MM.1S (cell line): ENCODE measurements at regions not wholly inside any gene's neighbourhood (a gene's known extent, or its start where the extent isn't known, plus 50 kb on each side); places are given as distances from the start of the nearest gene placed in this dataset.

ENCODE experiments used
- DNase-seq: peaks from one replicate; pipeline ENCODE4 v3.0.0-alpha.2; 2015
- H2AFZ ChIP-seq: fragments of 300-600 bp; sonication (generic); 2 replicates; pipeline ENCODE4 v1.6.0; 2016; ENCODE audit warnings: antibody characterized with exemption, low read length
- H3F3A ChIP-seq: fragments of 300-600 bp; sonication (generic); 2 replicates; pipeline ENCODE4 v1.6.1; 2016; ENCODE audit warnings: mild to moderate bottlenecking, antibody characterized with exemption, low read length, moderate library complexity, mixed read lengths; ENCODE audit not compliant: insufficient read depth
- H3K27ac ChIP-seq: fragments of 300-600 bp; sonication (generic); 2 replicates; pipeline ENCODE4 v1.5.1; 2016; ENCODE audit warnings: mild to moderate bottlenecking, low read length
- H3K27me3 ChIP-seq: fragments of 300-600 bp; sonication (generic); replicated peaks from 2 replicates; pipeline ENCODE4 v1.6.0; 2016; ENCODE audit warnings: low read length; ENCODE audit not compliant: insufficient read depth
- H3K36me3 ChIP-seq: fragments of 300-600 bp; sonication (generic); replicated peaks from 2 replicates; pipeline ENCODE4 v1.6.1; 2016; ENCODE audit warnings: mild to moderate bottlenecking, low read length, mixed read lengths; ENCODE audit not compliant: insufficient read depth
- H3K4me1 ChIP-seq: fragments of 300-600 bp; sonication (generic); 2 replicates; pipeline ENCODE4 v1.6.1; 2016; ENCODE audit warnings: low read length, mixed read lengths
- H3K4me2 ChIP-seq: fragments of 300-600 bp; sonication (generic); 2 replicates; pipeline ENCODE4 v1.6.0; 2016; ENCODE audit warnings: low read depth, low read length
- H3K4me3 ChIP-seq: fragments of 300-600 bp; sonication (generic); 2 replicates; pipeline ENCODE4 v1.5.1; 2016; ENCODE audit warnings: low read length, mixed read lengths
- H3K79me2 ChIP-seq: fragments of 300-600 bp; sonication (generic); 2 replicates; pipeline ENCODE4 v1.6.1; 2016; ENCODE audit warnings: mixed run types, low read length, mixed read lengths
- H3K9ac ChIP-seq: fragments of 300-600 bp; sonication (generic); 2 replicates; pipeline ENCODE4 v1.6.1; 2016; ENCODE audit warnings: low read length, mixed read lengths
- H3K9me2 ChIP-seq: fragments of 300-600 bp; sonication (generic); replicated peaks from 2 replicates; pipeline ENCODE4 v1.6.1; 2016; ENCODE audit warnings: mild to moderate bottlenecking, low read length, mixed read lengths; ENCODE audit not compliant: insufficient read depth
- H3K9me3 ChIP-seq: fragments of 300-600 bp; sonication (generic); replicated peaks from 2 replicates; pipeline ENCODE4 v1.6.1; 2016; ENCODE audit warnings: mild to moderate bottlenecking, low read length, mixed read lengths; ENCODE audit not compliant: insufficient read depth
- H4K20me1 ChIP-seq: fragments of 300-600 bp; sonication (generic); 2 replicates; pipeline ENCODE4 v1.6.1; 2016; ENCODE audit warnings: mild to moderate bottlenecking, low read length, moderate library complexity, mixed read lengths; ENCODE audit not compliant: insufficient read depth
- EZH2 ChIP-seq: fragments of 300-600 bp; sonication (generic); optimal IDR thresholded peaks from 2 replicates; pipeline ENCODE3; 2017; ENCODE audit warnings: low read depth, mild to moderate bottlenecking, antibody characterized with exemption, low read length, mixed read lengths
- EZH2phosphoT487 ChIP-seq: fragments of 300-600 bp; sonication (generic); IDR thresholded peaks from 2 replicates; pipeline ENCODE4 v1.6.1; 2018; ENCODE audit warnings: antibody characterized with exemption, low read length
- TF ChIP-seq, protein P1 (sequence below): fragments of 300-600 bp; sonication (generic); IDR thresholded peaks from 2 replicates; pipeline ENCODE4 v1.5.1; 2016; ENCODE audit warnings: antibody characterized with exemption, low read length, mixed read lengths

DNA sequence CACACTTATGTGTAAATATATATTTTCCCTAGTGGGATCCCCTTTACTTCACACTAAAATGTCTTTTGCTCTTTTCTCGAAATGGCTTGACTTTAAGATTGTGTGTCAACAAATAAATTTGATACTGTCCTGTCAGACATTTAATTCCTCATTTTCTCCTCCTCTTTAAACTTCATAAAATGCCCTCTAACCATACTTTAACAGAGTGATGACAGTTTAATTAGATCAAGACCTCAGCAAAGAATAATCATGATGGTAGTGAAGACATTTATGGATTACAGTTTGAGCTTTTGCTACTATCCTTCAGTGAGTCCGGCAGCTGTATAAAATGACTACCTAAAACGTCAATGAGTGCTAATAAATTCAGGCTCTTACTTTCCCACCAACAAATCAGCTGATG, 113.1 kb upstream of the ADGRL3 start:
- Histone ChIP-seq H4K20me1 (no peaks in the 10 kb centered on the region), H3K27ac (no peak overlapping the region), H3K27me3 (no peaks in the 10 kb centered on the region), H3K4me3 (no peak overlapping the region), H3K4me2 (no peak overlapping the region), H2AFZ (no peak overlapping the region), H3K9ac (no peak overlapping the region), H3F3A (no peaks in the 10 kb centered on the region), H3K9me2 (no peaks in the 10 kb centered on the region), H3K9me3 (no peaks in the 10 kb centered on the region), H3K79me2 (no peaks in the 10 kb centered on the region), H3K4me1 (no peaks in the 10 kb centered on the region), H3K36me3 (no peaks in the 10 kb centered on the region)
- TF ChIP-seq, protein P1, sequence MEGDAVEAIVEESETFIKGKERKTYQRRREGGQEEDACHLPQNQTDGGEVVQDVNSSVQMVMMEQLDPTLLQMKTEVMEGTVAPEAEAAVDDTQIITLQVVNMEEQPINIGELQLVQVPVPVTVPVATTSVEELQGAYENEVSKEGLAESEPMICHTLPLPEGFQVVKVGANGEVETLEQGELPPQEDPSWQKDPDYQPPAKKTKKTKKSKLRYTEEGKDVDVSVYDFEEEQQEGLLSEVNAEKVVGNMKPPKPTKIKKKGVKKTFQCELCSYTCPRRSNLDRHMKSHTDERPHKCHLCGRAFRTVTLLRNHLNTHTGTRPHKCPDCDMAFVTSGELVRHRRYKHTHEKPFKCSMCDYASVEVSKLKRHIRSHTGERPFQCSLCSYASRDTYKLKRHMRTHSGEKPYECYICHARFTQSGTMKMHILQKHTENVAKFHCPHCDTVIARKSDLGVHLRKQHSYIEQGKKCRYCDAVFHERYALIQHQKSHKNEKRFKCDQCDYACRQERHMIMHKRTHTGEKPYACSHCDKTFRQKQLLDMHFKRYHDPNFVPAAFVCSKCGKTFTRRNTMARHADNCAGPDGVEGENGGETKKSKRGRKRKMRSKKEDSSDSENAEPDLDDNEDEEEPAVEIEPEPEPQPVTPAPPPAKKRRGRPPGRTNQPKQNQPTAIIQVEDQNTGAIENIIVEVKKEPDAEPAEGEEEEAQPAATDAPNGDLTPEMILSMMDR: no peak
- no peak for TF ChIP-seq EZH2phosphoT487
- TF ChIP-seq EZH2: no peak
- DNase-seq: no peak

DNA sequence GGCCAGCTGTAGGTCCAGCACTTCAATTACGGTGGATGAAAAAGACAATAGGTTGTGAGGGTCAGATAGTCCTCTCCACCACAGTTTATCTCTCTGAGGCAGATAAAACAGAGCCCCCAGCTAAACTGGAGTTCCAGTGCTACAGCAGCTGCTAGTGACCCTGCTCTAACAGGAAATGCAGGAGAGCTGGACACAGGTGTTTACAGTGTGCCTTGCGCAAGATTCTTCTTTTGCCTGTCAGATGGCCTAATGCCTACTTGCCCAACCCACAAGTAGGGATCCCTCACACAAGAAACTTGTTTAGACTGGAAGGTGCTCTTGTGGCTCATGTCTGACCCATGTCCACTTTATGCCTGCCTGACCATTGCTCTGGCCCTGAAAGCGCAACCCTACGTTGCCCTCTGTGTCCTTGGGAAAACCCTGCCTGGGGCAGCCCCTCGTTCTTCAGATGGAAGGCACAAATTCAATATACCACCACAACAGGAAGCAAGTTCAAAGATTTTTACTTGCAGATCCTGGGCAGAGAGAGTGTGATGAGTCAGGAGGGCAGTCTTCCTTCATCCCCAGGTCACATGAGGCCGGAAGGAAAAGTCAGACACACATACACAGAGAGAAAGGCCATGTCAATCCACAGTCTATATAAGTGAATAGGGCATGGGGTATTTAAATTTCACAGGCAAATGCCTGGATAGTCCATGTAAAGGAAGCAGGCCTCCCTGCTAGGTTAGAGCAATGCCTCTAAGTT, 105.1 kb upstream of the ADGRL3 start:
- Histone ChIP-seq H3F3A (no peaks in the 10 kb centered on the region), H3K4me1 (no peaks in the 10 kb centered on the region), H3K79me2 (no peaks in the 10 kb centered on the region), H3K9ac (no peak overlapping the region), H3K4me2 (no peak overlapping the region), H4K20me1 (no peaks in the 10 kb centered on the region), H3K27me3 (no peaks in the 10 kb centered on the region), H3K9me3 (no peaks in the 10 kb centered on the region), H3K9me2 (no peaks in the 10 kb centered on the region), H3K4me3 (no peak overlapping the region), H3K36me3 (no peaks in the 10 kb centered on the region), H2AFZ (no peak overlapping the region), H3K27ac (no peak overlapping the region)
- TF ChIP-seq, protein P1: no peak
- TF ChIP-seq EZH2: no peak
- no peak for DNase-seq

DNA sequence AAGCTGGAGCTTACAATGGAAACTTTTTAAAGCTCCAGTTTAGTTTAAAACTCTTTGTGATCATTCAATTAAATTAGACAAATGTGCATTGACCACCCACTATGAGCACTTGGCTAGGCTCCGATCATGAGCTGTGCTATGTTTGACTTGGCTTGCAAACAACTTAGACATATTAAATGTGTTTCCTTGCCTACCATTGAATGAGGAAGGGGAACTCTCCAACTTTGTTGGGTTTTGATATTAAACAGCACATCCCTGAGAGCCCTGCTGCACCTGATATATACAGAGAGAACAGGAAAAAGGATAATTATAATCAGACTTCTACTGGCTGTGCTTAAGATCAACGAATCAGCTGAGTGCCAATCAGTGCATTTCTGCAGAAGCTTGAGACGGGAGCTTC, 71.4 kb upstream of the ADGRL3 start:
- Histone ChIP-seq H3K79me2 (no peaks in the 10 kb centered on the region), H2AFZ (no peak overlapping the region), H3K4me1 (no peaks in the 10 kb centered on the region), H3F3A (no peaks in the 10 kb centered on the region), H3K4me2 (no peak overlapping the region), H3K4me3 (no peak overlapping the region), H3K36me3 (no peaks in the 10 kb centered on the region), H3K9me2 (no peaks in the 10 kb centered on the region), H3K27ac (no peak overlapping the region), H3K9me3 (no peaks in the 10 kb centered on the region), H3K9ac (no peak overlapping the region), H3K27me3 (no peaks in the 10 kb centered on the region), H4K20me1 (no peaks in the 10 kb centered on the region)
- no peak for DNase-seq
- TF ChIP-seq EZH2 (no peak), EZH2phosphoT487 (no peak)
- TF ChIP-seq, protein P1: no peak
